Putamen (tissue), 1 donor: ENCODE measurements at regions not wholly inside any gene's neighbourhood (a gene's known extent, or its start where the extent isn't known, plus 50 kb on each side); places are given as distances from the start of the nearest gene placed in this dataset.
A peak's percentile ranks its signal among the peaks of the same experiment; 100 is the strongest.

Source experiments
- DNase-seq: peaks from one replicate; pipeline ENCODE4 v3.0.0-alpha.2; 2016; ENCODE audit warnings: low spot score

- DNase-seq = no peak
Measured at GRCh38 chr6:142682985-142683384, 262.0 kb downstream of the HIVEP2 start.

- DNase-seq = no peak
Measured at GRCh38 chr6:142683714-142684141, 261.2 kb downstream of the HIVEP2 start.

- DNase-seq = no peak
Measured at GRCh38 chr6:142684371-142684770, 260.6 kb downstream of the HIVEP2 start.

- no peak for DNase-seq
Measured at GRCh38 chr6:142685852-142686506, 259.0 kb downstream of the HIVEP2 start.

GRCh38 chr6:142686507-142686887 lies 258.5 kb downstream of the HIVEP2 start:
- DNase-seq = no peak

- DNase-seq = peak; percentile 58
Measured at GRCh38 chr6:142692942-142693341, 252.0 kb downstream of the HIVEP2 start.

DNA sequence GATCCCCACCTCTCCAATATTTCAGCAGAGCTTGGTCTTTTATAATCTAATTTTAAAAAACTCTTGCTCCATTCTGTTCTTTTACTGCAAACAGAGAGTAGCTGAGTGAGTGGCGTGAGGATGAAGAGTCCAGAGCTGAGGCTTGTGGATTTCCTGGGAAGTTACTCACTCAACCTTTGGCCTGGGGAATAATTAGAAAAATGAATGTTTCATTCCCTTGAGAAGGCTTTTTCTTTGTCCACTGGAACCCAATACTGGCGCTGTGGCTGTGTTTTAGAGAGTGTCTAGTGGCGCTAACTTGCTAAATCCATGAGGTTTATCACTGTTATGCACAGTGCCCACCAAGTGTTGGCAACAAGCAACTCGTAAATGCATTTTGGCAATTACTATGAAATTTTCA lies 251.5 kb downstream of the HIVEP2 start:
- no peak for DNase-seq

DNA sequence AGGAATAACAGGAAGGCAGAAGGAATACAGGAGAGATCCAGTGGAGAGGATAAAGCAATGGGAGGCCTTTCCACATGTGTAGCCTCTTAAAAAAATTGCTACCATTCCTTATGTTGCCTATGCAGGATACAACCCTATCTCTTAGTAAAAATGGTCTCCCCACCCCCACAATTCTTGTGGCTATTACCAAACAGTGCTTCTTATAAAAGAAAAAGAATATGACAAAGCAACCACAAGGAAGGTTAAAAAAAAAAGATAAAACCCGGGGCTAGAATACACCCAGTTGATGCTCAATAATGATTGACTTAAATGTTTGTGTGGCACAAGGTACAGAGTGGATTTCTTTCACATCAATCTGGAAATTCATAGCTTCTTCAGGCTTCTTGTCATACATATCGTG lies 250.9 kb downstream of the HIVEP2 start:
- DNase-seq = no peak

GRCh38 chr6:142695016-142695415 lies 250.0 kb downstream of the HIVEP2 start:
- no peak for DNase-seq

DNA sequence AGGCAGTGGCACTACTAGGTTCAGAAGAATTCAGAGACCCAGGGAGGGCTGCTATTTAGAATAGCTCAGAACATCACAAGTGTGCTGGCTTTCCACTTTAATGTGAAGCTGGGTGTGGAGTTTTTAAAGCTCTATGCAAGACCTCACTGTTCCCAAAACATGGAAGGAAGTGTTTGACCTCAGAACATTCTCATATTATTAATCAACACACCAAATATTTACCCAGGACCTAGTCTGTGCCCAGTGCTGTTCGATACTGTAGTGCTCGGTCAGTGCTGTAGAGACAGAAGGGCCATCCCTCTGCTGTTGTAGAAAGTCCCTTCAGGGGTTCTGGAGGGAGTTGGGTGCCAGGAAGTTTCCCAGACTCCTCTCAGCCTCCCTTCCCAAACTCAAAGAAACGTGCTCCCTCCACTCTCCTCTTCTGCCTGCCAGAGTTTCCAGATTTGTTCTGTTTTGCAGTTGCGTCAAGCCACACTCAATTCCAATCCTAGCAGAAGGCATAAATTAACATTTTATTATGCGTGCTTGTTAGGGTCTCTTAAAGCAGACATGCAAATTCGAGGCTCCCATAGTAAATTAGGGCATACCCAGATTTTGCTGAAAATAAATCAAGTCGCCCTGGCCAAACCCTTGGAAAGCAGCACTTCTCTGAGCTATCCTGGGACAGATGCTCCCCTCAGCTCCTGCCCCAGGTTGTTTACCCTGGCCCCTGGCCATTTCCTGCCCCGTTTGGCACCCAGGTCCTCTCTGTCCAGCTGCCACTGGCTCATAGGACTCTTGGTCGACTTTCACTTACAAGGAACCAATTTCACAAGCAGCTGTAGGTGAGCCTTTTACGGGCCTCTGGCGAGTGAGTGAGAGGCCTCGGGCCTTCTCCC lies 248.6 kb downstream of the HIVEP2 start:
- DNase-seq = no peak

GRCh38 chr6:142697001-142697335 lies 248.0 kb downstream of the HIVEP2 start:
- DNase-seq = no peak

- no peak for DNase-seq
Measured at GRCh38 chr6:142697922-142698321, 247.1 kb downstream of the HIVEP2 start.

DNA sequence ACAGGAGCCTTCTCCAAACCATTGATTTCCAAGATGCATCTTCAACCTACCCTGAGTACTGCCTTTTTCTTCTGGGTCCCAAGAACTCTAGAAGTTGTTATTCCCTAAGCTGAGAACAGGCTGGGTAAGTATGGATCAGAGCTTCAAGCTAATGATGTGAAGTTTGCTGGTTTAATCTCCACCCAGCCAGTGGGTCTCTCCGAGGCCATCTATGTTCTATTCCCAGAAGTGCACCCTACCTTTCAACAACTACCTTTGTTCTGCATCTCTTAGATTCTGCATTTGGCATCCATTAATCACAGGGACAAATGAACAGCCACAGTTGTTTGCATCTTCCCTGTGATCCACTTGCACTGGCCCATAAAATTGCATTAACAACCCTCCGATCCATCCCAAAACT lies 246.2 kb downstream of the HIVEP2 start:
- DNase-seq = no peak

GRCh38 chr6:142699391-142699790 lies 245.6 kb downstream of the HIVEP2 start:
- DNase-seq = no peak

DNA sequence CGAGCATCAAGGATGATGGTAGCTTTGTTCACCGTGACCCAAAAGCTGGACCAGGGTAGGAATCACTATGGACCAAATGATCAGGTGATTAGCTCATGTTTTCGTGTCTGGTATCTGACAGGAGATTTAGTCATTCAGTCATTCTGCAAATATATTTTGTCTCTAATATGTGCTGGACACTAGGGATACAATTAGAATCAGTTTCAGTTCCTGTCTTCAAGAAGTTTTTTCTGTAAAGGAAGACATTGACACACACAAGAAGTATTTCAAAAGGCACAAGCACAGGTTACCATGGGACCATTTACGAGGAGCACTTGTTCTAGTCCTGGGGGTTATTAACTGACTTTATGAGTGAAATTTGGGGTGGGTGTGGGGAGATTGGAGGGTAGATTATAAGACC lies 244.9 kb downstream of the HIVEP2 start:
- DNase-seq = no peak

DNA sequence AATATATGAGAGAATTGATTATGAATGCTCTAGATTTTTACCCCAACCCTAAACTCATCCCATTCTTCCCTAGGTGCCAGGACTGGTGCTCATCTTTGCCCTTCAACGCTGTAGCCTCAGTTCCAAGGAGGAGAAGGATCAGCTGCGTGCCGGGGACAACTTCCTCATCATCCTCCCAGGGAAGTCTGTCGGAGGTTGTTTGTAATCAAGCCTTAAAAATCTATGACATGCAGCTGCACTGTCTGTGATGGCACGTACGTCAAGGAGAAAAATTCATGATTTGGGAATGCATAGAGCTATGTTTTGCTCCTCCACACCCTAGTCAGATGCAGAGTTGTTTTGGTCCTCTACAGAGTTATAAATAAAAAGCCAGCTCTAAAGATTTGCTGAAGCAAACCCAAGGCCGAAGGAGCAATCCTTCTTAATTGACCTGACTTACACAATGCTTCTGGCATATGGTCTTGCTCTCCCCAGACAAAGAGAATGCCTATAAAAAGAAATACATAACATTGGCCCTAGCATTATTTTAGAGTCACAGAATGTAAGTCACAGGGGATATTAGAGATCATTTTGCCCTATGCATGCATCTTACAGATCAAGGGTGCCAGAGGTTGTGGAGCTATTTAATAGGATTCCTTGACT lies 244.2 kb downstream of the HIVEP2 start:
- no peak for DNase-seq
